HG02642 (cell line): ENCODE measurements at regions not wholly inside any gene's neighbourhood (a gene's known extent, or its start where the extent isn't known, plus 50 kb on each side); places are given as distances from the start of the nearest gene placed in this dataset.
"Not testable (repeated sequence)": the region's sequence is repeated elsewhere in the genome, so short reads cannot be mapped to it uniquely, and the experiment has no call there.

Experiments used
- ATAC-seq: cut with Tn5 transposase; IDR thresholded peaks from one replicate; pipeline ENCODE4 v1.9.1; 2021; ENCODE audit warnings: mild to moderate bottlenecking; ENCODE audit not compliant: unreplicated experiment, poor library complexity

DNA sequence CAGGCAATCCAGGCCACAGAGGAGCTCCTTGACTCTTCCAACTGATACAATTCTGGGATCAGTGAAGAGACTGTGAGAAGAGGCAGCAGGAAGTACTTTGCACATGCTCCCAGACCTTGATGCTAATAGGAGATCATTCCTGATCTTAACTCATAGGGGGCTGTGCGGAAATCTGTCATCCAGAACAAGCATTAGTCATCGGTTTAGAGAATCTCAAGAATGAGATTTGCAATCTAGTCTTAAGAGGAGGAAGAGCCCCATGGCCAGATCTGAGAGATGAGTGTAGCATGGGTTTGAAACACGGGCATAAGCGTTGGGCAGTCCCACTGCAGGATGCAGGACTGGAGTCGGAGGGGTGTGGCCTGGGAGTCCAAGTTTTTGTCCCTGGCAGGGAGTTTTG, 1081.1 kb downstream of the NAALADL2 start:
- peak; percentile 11 for ATAC-seq

DNA sequence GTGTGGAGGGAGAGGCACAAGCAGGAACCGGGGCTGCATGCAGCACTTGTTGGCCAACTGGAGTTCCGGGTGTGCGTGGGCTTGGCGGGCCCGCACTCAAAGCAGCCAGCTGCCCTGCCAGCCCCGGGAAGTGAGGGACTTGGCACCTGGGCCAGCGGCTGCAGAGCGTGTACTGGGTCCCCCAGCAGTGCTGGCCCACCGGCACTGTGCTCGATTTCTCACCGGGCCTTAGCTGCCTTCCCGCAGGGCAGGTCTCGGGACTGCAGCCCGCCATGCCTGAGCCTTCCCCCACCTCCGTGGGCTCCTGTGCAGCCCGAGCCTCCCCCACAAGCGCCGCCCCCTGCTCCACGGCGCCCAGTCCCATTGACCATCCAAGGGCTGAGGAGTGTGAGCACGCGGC, 1078.2 kb downstream of the NAALADL2 start:
- not testable (repeated sequence) for ATAC-seq

GRCh38 chr3:175932586-175932985, 1073.5 kb downstream of the NAALADL2 start:
- ATAC-seq: no peak

- no peak for ATAC-seq
Measured at GRCh38 chr3:175919133-175919532, 1060.0 kb downstream of the NAALADL2 start.

DNA sequence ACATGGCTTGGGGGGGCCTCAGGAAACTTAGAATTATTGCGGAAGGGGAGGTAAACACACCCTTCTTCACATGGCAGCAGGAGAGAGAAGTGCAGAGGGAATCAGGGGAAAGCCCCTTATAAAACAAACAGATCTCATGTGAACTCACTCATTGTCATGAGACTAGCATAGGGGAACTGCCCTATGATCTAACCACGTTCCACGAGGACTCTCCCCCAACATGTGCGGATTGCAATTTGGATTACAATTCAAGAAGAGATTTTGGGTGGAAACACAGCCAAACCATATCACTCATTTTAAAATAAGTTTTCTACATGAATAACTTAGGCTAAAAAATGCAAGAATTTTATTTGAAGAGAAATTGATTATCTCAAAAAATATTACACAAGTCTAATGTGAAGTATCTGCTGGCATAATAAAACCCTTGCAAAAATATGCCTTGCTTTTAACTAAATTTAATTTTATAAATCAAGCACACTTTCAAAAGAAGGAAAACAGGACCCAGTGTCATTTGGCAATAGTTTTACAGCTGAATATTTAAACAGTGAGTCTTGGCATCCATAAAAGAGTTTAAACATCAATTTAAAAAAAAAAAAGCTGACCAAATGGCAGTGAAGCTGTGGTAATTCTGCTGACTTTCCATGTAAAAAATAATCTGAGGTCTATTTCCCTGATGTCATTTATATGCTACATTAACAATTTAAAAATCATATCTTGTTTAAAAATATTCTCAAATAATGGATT, 1057.2 kb downstream of the NAALADL2 start:
- no peak for ATAC-seq

- ATAC-seq: no peak
Measured at GRCh38 chr3:175914785-175915184, 1055.7 kb downstream of the NAALADL2 start.

DNA sequence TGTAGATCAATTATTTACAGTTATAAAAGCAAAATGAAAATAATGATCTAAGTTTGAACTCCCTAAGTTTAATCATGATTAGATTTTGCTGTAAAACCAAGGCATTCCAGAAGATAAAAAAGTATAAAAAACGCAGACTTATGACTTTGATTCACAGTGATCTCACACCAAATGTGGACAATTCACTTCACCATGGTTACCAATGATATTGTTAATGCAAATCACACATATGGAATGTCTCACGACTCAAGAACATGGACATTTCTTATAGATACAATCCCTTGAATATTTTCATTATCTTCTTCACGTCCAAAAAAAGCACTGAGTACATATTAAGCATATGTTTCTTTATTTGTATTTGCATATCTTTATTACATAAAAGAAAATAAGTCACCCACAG, 1054.2 kb downstream of the NAALADL2 start:
- ATAC-seq: no peak

DNA sequence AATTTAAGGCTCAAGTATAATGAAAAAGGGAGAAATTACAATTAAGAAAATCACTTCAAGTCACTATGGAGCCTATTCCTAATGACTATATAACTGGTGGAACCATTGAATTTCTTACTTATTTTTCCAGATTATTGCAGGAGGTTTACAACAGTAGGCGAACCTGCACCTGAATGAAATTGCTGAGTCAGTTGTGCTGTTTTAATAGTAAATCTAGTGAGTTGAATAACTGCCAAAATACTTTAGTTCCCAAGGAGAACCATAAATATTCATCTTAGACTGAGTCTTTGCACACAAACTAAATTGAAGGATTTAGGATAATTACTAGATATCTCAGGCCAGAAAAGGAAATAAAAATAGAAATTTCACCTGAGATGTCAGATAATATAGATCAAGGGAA, 1052.8 kb downstream of the NAALADL2 start:
- ATAC-seq: no peak

DNA sequence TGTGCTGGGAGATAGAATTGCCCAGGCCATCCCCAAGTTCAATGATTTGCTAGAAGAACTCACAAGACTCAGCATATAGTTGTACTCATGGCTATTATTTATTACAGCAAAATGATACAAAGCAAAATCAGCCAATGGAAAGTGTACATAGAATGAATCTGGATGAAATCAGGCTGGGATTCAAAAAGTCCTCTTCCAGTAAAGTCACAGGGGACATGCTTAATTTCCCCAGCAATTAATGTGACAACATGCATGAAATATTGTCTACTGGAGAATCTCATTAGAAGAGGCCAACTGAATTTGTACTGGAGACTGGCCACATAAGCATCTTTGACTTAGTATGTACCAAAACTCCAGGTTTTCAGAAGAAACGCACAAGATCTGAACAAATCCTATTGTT, 1043.1 kb downstream of the NAALADL2 start:
- no peak for ATAC-seq

DNA sequence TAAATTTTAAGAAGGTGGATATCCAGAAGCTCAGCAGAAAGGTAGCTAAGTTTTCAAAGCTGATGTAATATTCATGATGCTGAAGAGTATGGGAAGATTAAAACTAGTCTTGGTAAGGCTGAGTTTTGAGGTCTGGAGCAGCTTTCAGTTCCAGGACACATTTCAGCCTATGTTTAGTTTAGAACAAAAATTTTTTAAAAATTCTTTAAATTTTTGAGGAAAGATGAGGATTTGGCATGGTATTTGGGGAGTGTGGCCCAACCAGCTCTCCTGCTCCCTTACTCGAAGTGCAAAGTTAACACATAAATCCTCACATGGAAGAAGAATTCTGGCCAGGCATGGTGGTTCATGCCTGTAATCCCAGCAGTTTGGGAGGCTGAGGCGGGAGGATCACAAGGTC, 1039.1 kb downstream of the NAALADL2 start:
- ATAC-seq: no peak

- ATAC-seq: no peak
Measured at GRCh38 chr3:175896655-175897054, 1037.5 kb downstream of the NAALADL2 start.

DNA sequence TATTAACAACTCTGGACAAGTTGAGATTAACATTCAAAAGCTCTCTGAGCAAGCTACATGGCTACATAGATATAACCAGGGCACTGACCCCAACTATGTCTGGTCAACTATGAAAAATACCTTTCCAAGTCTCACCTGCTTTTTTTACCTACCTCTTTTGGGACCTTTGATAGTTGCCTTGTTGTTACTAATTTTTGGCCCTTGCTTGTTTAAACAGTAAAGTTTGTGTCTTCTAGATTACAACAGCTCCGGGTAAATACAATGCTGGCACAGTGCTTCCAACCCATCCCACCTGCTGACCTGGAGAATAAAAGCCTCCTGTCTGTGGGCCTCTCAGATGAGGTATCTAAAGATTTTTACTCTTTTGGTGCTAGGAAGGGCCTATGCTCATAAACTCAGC, 1036.6 kb downstream of the NAALADL2 start:
- ATAC-seq: no peak

GRCh38 chr3:175893566-175893965, 1034.4 kb downstream of the NAALADL2 start:
- no peak for ATAC-seq

GRCh38 chr3:175890066-175890465, 1030.9 kb downstream of the NAALADL2 start:
- ATAC-seq: no peak

DNA sequence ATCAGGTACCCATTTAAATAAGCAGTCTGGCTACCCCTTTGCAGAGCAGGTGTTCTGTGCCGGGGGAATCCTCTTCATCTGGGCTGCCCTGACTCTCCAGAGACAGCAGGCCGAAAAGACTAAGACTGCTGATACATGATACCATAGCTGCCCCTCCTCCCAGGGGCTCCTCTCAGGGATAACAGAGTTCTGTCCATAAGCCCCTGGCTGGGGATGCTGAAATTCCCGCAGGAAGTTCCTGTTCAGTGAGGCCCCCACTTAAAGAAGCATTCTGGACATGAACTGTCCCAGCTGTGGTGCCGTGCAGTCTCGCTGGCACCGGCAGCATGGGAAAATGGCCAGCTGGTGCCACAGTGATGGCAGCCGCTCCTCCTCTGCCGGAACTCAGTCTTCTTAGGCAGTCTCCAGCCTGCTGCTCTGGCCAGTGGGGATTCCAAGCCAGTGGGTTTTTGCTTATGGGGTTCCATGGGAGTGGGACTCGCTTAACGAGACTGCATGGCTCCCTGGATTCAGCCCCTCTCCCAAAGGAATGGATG, 1026.2 kb downstream of the NAALADL2 start:
- ATAC-seq: no peak

DNA sequence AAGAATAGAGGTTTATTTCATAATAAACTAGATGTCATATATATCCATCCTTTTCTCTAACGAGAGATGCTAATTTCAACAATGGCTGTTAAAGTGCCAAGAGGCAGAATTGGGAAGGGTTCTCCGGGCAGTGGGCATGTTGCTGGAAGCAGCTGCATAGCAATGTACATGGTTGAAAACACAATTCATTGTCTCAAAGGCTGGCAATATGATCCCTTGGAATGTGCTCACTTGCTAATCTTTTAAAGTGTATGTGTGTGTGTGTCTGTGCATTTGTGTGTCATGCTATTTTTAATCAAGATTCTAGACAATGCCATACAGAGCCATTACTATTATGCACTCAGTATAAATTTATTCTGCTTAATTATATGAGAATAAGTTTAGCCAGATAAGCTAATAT, 1020.3 kb downstream of the NAALADL2 start:
- ATAC-seq: no peak

- peak; percentile 50 for ATAC-seq
Measured at GRCh38 chr3:175869404-175869803, 1010.3 kb downstream of the NAALADL2 start.

GRCh38 chr3:175868626-175869025, 1009.5 kb downstream of the NAALADL2 start:
- no peak for ATAC-seq

DNA sequence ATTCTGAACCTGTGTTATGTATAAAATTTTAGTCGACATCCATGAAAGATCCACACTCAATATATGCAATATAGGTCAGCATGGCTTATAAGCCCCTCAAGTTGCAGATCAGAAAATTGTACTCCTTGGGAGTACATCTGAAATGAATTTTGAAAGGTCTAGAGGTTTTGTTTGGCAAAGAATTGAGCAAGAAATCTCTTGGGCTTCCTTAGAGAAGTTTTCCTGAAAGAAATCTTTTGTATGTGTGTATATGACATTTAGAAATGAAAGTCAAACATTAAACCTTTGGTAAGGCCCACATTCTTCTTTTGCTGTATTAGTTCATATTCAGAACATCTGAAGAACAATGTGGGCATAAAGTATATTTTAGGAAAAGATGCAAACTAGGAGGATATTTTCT, 1006.6 kb downstream of the NAALADL2 start:
- no peak for ATAC-seq

DNA sequence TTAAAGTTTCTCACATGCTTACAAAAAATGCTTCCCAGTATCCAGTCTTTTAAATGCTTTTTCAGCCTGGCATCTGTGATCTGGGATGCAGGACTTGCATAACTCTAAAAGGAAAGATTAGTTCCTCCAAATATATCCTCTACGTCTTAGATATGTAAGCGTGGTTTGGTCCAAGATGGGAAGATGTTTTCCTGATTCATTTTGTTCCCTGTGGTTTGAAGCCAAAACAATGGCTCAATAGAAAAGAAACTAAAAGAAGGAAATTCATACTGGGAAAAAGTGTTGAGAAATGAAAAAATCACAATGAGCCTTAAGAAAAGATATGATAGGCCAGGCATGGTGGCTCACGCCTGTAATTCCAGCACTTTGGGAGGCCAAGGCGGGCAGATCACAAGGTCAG, 1002.8 kb downstream of the NAALADL2 start:
- ATAC-seq: no peak
